Colonic mucosa (tissue), 4 donors: ENCODE measurements at regions not wholly inside any gene's neighbourhood (a gene's known extent, or its start where the extent isn't known, plus 50 kb on each side); places are given as distances from the start of the nearest gene placed in this dataset.

Source experiments
- DNase-seq: peaks from one replicate; pipeline ENCODE4 v3.0.0-alpha.2; 2020
- H3K27ac ChIP-seq: fragments of 200-600 bp; one replicate; pipeline ENCODE4 v1.8.0; 2021
- H3K27me3 ChIP-seq: fragments of 200-600 bp; one replicate; pipeline ENCODE4 v1.8.0; 2021
- H3K36me3 ChIP-seq: fragments of 200-600 bp; one replicate; pipeline ENCODE4 v1.8.0; 2021
- H3K4me1 ChIP-seq: fragments of 200-600 bp; one replicate; pipeline ENCODE4 v1.8.0; 2021; ENCODE audit warnings: mild to moderate bottlenecking
- H3K4me3 ChIP-seq: fragments of 200-600 bp; one replicate; pipeline ENCODE4 v1.8.0; 2021
- H3K9ac ChIP-seq, 2 donors: one replicate each; pipeline ENCODE4 v1.7.0; 2013; ENCODE audit warnings: control low read depth in 2 of 2, low read depth in 2 of 2, low read length in 2 of 2
- H3K9me3 ChIP-seq: fragments of 200-600 bp; one replicate; pipeline ENCODE4 v1.8.0; 2021
- CTCF ChIP-seq: fragments of 200-600 bp; IDR thresholded peaks from one replicate; pipeline ENCODE4 v1.8.0; 2022; ENCODE audit warnings: antibody characterized with exemption, mild to moderate bottlenecking
- intact Hi-C: fragments of 100-400 bp; cut with DNase I; formaldehyde crosslinking; loops from one replicate; pipeline ENCODE4 v1.14.1; 2022
- donor health status: healthy.
- donor health status: DM: no; HTN: no; CAD: no.
- donor health status: DM: no; HTN: no; CAD: no.

- Histone ChIP-seq H3K36me3 (no peaks in the 10 kb centered on the region), H3K27ac (no peak overlapping the region), H3K4me1 (no peaks in the 10 kb centered on the region), H3K9me3 (no peaks in the 10 kb centered on the region), H3K9ac (no peak overlapping the region), H3K27me3 (no peaks in the 10 kb centered on the region), H3K4me3 (no peak overlapping the region)
- DNase-seq: no peak
- TF ChIP-seq CTCF: no peak
- intact Hi-C loops: no loop called here
Observed at GRCh38 chr14:44828023-44828422, 133.7 kb downstream of the KLHL28 start.

- TF ChIP-seq CTCF: no peak
- H3K4me1 ChIP-seq: no peaks in the 10 kb centered on the region
- no peak overlapping the region for H3K27ac ChIP-seq
- no peak overlapping the region for H3K9ac ChIP-seq
- DNase-seq: no peak
- no peak overlapping the region for H3K4me3 ChIP-seq
- intact Hi-C loops: no loop called here
- no peaks in the 10 kb centered on the region for H3K27me3 ChIP-seq
- no peaks in the 10 kb centered on the region for H3K9me3 ChIP-seq
- no peaks in the 10 kb centered on the region for H3K36me3 ChIP-seq
Observed at GRCh38 chr14:44820230-44820964, 141.3 kb downstream of the KLHL28 start.

- H3K36me3 ChIP-seq: no peaks in the 10 kb centered on the region
- TF ChIP-seq CTCF: no peak
- no peak overlapping the region for H3K4me3 ChIP-seq
- H3K9me3 ChIP-seq: no peaks in the 10 kb centered on the region
- no peaks in the 10 kb centered on the region for H3K4me1 ChIP-seq
- no peaks in the 10 kb centered on the region for H3K27me3 ChIP-seq
- H3K9ac ChIP-seq: no peak overlapping the region
- no peak for DNase-seq
- intact Hi-C loops: no loop called here
- H3K27ac ChIP-seq: no peak overlapping the region
Observed at GRCh38 chr14:44814196-44814595, 147.6 kb downstream of the KLHL28 start.

- H3K4me3 ChIP-seq: no peak overlapping the region
- H3K27me3 ChIP-seq: no peaks in the 10 kb centered on the region
- H3K36me3 ChIP-seq: no peaks in the 10 kb centered on the region
- intact Hi-C loops: no loop called here
- no peak overlapping the region for H3K9ac ChIP-seq
- DNase-seq: no peak
- H3K4me1 ChIP-seq: no peaks in the 10 kb centered on the region
- H3K27ac ChIP-seq: no peak overlapping the region
- H3K9me3 ChIP-seq: no peaks in the 10 kb centered on the region
- no peak for TF ChIP-seq CTCF
Observed at GRCh38 chr14:44812672-44813071, 149.1 kb downstream of the KLHL28 start.

GRCh38 chr14:44804391-44804790, 157.4 kb downstream of the KLHL28 start:
- Histone ChIP-seq H3K4me3 (no peak overlapping the region), H3K9ac (no peak overlapping the region), H3K27ac (no peak overlapping the region), H3K9me3 (no peaks in the 10 kb centered on the region), H3K36me3 (no peaks in the 10 kb centered on the region), H3K27me3 (no peaks in the 10 kb centered on the region), H3K4me1 (no peaks in the 10 kb centered on the region)
- DNase-seq: no peak
- TF ChIP-seq CTCF: no peak
- intact Hi-C loops: no loop called here
